ENCODE measurements at regions not wholly inside any gene's neighbourhood (a gene's known extent, or its start where the extent isn't known, plus 50 kb on each side); places are given as distances from the start of the nearest gene placed in this dataset.

DNA sequence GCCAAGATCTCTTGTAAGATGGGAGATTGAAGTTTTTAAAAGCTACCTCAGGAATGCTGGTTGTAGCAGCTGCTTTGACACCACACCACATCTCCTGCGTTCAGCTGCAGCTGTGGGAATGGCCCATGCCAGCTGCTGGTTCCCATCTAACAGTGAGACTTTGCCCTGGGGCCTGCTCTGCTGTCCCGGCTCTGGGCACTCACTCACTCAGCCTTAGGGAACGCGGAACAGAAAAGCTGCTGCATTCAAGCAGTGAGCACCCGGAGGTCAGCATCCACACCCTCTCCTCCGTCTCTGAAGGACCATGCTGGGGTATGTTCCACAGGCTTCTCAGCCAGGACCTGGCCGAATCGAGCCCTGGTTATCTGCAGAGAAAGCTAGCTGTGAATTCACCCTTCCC lies 197.1 kb upstream of the CXCL12 start:
- no peaks in the 10 kb centered on the region for H3K36me3 ChIP-seq
- 68 to 83% methylated on average over 7 to 8 of the region's 8 CpGs for WGBS, 2 donors
- no peak overlapping the region for H3K27ac ChIP-seq
- TF ChIP-seq POLR2A (IDR thresholded peaks at IDR 0.05), result no peak
- intact Hi-C loops (cut with DNase I), result no loop called here
- H3K4me1 ChIP-seq, result no peaks in the 10 kb centered on the region
- H3K9me3 ChIP-seq, result no peaks in the 10 kb centered on the region
- no peak for DNase-seq
- H3K4me3 ChIP-seq (replicated peaks in 1 of 3), result no peak overlapping the region
- no peaks in the 10 kb centered on the region for H3K27me3 ChIP-seq

DNA sequence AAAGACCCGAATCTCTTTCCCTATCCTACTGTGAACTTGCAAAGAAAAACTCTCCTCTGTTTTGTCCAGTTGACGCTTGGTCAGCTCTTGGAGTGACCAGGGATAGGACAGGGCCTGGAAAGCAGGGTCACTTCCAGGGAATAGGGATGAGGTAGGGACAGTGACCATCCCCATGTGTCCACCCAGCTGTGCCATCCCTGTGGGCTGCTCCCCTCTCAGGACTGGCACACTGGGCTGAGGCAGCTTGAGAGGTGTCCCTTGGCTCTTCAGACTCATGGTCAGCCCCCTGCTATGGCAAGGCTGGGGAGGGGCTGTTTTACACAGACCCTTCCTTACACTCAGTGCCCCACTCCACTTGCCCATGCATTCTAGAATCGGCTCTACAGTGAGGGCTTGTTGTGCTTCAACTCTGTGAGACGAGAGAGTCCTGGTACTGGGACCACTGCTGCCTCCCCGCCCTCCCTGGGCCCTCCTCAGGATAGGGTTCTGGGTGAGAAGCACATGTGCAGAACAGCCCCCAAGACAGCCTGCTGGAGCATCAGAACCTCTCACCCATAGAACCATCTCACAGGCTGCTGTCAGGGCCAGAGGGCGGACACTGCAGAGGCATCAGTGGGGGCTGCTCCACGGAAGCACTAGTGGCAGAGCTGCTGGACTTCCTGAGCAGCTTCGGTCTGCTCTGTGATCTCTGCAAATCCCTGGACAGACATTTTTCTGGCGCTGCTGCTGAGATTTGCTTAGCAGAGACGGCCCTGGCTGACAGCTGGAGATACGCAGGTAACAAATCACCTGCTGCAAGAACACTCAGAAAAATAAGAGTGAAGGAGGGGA lies 202.8 kb upstream of the CXCL12 start:
- WGBS, 2 donors, result 81 to 85% methylated on average over 9 to 11 of the region's 11 CpGs
- Histone ChIP-seq H3K36me3 (no peaks in the 10 kb centered on the region), H3K27me3 (no peaks in the 10 kb centered on the region), H3K4me3 (replicated peaks in 1 of 3) (no peak overlapping the region), H3K9me3 (no peaks in the 10 kb centered on the region), H3K27ac (no peak overlapping the region), H3K4me1 (no peaks in the 10 kb centered on the region)
- no peak for DNase-seq
- TF ChIP-seq, protein P1, sequence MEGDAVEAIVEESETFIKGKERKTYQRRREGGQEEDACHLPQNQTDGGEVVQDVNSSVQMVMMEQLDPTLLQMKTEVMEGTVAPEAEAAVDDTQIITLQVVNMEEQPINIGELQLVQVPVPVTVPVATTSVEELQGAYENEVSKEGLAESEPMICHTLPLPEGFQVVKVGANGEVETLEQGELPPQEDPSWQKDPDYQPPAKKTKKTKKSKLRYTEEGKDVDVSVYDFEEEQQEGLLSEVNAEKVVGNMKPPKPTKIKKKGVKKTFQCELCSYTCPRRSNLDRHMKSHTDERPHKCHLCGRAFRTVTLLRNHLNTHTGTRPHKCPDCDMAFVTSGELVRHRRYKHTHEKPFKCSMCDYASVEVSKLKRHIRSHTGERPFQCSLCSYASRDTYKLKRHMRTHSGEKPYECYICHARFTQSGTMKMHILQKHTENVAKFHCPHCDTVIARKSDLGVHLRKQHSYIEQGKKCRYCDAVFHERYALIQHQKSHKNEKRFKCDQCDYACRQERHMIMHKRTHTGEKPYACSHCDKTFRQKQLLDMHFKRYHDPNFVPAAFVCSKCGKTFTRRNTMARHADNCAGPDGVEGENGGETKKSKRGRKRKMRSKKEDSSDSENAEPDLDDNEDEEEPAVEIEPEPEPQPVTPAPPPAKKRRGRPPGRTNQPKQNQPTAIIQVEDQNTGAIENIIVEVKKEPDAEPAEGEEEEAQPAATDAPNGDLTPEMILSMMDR (IDR thresholded peaks at IDR 0.05), result no peak
- TF ChIP-seq POLR2A (IDR thresholded peaks at IDR 0.05), result no peak
- intact Hi-C loops (cut with DNase I), result no loop called here

DNA sequence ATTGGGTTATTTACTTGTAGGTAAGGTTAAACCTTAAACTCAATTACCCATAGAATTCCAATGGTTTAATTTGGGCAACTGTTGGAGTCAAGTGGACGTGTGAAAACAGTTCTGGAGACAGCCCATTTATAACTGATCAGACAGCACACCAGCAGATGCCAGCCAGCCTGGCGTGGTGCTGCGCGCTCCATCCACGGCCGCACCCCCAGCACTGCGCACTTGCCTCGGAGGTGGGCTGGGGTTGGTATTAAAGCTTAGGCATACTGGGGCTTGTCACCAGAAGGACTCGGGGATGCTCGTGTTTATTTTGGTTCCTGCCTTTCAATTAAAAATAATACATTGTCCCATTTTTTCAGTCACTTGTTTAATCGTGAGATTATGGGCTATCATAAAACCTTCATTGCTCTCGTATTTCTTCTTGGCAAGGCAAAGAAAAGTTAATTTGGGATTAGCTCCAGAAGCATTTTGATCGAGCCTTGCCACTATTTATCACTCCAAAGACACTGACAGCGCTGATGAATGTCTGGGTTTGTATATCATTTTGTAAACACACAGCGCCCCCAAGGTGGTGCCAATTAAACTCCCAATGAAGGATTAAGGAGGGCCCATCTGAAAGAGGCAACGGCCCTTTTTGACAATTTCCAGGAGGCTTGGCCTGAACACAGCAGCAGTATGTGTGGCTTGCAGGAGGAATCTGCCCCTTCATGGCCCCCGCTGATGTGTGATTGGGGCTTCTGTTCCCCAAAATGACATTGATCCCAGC lies 204.5 kb upstream of the CXCL12 start:
- 86 to 89% methylated on average over 17 of the region's 17 CpGs for WGBS, 2 donors
- TF ChIP-seq POLR2A (IDR thresholded peaks at IDR 0.05), result no peak
- TF ChIP-seq, protein P1 (IDR thresholded peaks at IDR 0.05), result no peak

DNA sequence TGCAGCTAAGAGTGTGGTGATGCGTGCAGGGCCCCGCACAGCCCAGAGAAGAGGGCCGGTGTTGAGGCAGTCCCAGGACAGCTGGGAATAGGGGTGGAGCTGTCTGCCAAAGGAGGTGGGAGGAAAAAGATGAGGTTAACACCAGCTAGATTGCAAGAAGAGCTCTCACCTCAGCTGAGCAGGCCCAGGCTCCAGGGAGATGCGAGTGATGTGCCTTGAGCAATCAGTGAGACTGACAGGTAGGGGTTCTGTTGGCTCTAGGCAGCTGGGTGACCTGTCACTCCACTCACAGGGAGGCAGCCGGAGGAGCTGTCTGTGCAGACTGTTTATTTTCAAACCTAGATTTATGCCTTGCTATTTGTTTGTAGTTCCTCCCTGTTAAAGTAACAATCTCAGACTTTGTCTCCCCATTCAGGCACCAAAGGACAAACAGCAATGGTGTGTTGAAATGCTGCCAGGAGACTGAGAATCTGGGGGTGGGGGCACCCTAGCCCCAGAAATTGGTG lies 205.1 kb upstream of the CXCL12 start:
- no peak overlapping the region for H3K4me3 ChIP-seq (replicated peaks in 1 of 3)
- 69 to 73% methylated on average over 5 of the region's 5 CpGs for WGBS, 2 donors
- no peaks in the 10 kb centered on the region for H3K36me3 ChIP-seq
- intact Hi-C loops (cut with DNase I), result no loop called here
- no peak for DNase-seq
- no peaks in the 10 kb centered on the region for H3K4me1 ChIP-seq
- TF ChIP-seq POLR2A (IDR thresholded peaks at IDR 0.05), result no peak
- TF ChIP-seq, protein P1 (IDR thresholded peaks at IDR 0.05), result no peak
- no peak overlapping the region for H3K27ac ChIP-seq
- H3K9me3 ChIP-seq, result no peaks in the 10 kb centered on the region
- no peaks in the 10 kb centered on the region for H3K27me3 ChIP-seq

More for the DNA sequence above, 204.5 kb upstream of the CXCL12 start:
- no peak overlapping the region for H3K27ac ChIP-seq
- no peaks in the 10 kb centered on the region for H3K27me3 ChIP-seq
- no peaks in the 10 kb centered on the region for H3K9me3 ChIP-seq
- no peak for DNase-seq
- H3K36me3 ChIP-seq, result no peaks in the 10 kb centered on the region
- no peaks in the 10 kb centered on the region for H3K4me1 ChIP-seq
- intact Hi-C loops (cut with DNase I), result no loop called here
- H3K4me3 ChIP-seq (replicated peaks in 1 of 3), result no peak overlapping the region

DNA sequence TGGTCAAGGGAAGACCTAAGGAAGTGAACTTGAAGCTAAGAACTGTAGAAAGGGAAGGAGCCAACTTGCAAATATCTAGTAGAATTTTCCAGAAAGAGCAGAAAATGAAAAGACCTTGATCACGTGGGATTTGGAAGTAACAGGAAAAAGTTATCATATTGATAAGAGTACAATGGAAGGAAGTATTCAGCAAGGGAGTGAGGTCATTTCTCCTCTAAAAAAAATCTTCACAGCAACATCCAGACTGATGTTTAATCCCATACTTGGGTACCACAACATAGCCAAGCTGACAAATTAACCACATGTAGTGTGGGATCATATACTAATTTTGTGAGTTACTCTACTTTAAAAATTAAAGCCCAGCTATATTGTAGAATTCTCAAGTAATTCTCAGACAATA lies 207.0 kb upstream of the CXCL12 start:
- no peak for DNase-seq
- H3K4me1 ChIP-seq, result no peaks in the 10 kb centered on the region
- H3K27me3 ChIP-seq, result no peaks in the 10 kb centered on the region
- H3K27ac ChIP-seq, result no peak overlapping the region
- intact Hi-C loops (cut with DNase I), result no loop called here
- no peak for TF ChIP-seq POLR2A (IDR thresholded peaks at IDR 0.05)
- TF ChIP-seq, protein P1 (IDR thresholded peaks at IDR 0.05), result no peak
- H3K4me3 ChIP-seq (replicated peaks in 1 of 3), result no peak overlapping the region
- no peaks in the 10 kb centered on the region for H3K9me3 ChIP-seq
- H3K36me3 ChIP-seq, result no peaks in the 10 kb centered on the region
- 71 to 73% methylated on average over 1 of the region's 1 CpG for WGBS, 2 donors

Data from thyroid gland (tissue), 4 donors.